AG09309 (cell line): ENCODE measurements at regions not wholly inside any gene's neighbourhood (a gene's known extent, or its start where the extent isn't known, plus 50 kb on each side); places are given as distances from the start of the nearest gene placed in this dataset.
"Not testable (repeated sequence)": the region's sequence is repeated elsewhere in the genome, so short reads cannot be mapped to it uniquely, and the experiment has no call there.

Experiments used
- DNase-seq: peaks from one replicate; pipeline ENCODE4 v3.0.0-alpha.2; 2010; ENCODE audit warnings: low read depth
- H3K4me3 ChIP-seq: 2 replicates; pipeline ENCODE4 v1.5.1; 2011; ENCODE audit warnings: mild to moderate bottlenecking, low read depth, low read length, moderate library complexity; ENCODE audit not compliant: control insufficient read depth
- CTCF ChIP-seq: IDR thresholded peaks from 2 replicates; pipeline ENCODE4 v1.5.1; 2011; ENCODE audit warnings: mild to moderate bottlenecking, low read depth, low read length, inconsistent platforms; ENCODE audit not compliant: insufficient read depth, control insufficient read depth; ENCODE audit errors: missing control alignments

DNA sequence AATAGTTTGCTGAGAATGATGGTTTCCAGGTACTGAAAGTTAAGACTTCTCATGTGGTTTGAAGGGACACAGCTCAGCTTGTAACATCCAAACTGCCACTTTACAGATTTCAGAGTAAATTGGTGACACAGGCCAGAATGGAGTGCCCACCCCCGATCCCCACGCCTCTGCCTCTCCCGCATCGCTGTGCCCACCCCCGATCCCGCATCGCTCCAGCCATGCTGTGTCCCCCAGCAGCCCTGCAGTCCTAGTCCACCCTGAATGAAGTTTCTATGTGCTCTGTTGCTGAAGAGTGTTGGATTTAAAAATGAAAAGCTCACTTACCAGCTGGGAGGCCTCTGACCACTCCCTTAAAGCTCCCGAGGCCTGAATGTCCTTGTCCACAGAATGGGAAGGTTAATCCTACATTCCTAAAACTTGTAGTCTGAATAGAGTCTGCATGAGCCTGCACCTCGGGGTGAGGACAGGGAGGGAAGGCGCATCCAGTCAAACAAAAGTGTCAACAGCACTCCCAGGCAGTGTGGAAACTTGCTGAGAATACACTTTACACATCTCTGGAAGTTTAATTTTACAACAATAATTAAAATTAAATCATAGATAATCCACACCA, 176.4 kb upstream of the ID2 start:
- TF ChIP-seq CTCF = no peak
- no peak overlapping the region for H3K4me3 ChIP-seq
- DNase-seq = no peak

- no peak for TF ChIP-seq CTCF
- no peak for DNase-seq
- no peak overlapping the region for H3K4me3 ChIP-seq
These were observed 175.1 kb upstream of the ID2 start for GRCh38 chr2:8506746-8507145.

DNA sequence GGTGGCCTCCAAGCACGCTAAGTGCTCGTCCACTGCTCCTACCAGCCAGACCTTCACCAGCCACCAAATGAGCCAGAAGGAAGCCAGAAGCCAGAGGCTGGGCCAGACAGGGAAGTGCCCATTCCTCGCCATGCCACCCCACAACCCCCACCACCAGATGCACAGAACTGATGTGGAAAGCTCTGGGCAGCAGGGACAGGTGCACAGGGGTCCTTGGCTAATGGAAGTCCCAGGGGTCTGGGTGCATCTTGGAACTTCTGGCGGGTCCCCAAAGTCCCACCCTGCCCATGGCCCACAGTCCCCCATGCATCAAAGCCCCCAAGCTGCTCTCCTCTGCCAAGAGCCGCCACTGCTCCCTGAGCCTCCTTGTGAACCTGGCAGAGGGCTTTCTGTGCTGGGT, 173.1 kb upstream of the ID2 start:
- no peak for TF ChIP-seq CTCF
- H3K4me3 ChIP-seq = no peak overlapping the region
- DNase-seq = no peak

- no peak for DNase-seq
- no peak overlapping the region for H3K4me3 ChIP-seq
- TF ChIP-seq CTCF = no peak
These were observed 172.2 kb upstream of the ID2 start for GRCh38 chr2:8509621-8510020.

DNA sequence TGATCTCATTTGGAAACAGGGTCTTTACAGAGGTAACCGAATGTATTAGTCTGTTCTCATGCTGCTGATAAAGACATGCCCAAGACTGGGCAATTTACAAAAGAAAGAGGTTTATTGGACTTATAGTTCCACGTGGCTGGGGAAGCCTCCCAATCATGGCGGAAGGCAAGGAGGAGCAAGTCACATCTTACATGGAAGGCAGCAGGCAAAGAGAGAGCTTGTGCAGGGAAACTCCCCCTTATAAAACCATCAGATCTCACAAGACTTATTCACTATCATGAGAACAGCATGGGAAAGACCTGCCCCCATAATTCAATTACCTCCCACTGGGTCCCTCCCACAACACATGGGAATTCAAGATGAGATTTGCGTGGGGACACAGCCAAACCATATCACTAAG, 171.8 kb upstream of the ID2 start:
- H3K4me3 ChIP-seq, DNase-seq: not testable (repeated sequence)

- no peak for TF ChIP-seq CTCF
- no peak overlapping the region for H3K4me3 ChIP-seq
- DNase-seq = no peak
These were observed 171.3 kb upstream of the ID2 start for GRCh38 chr2:8510519-8510918.

DNA sequence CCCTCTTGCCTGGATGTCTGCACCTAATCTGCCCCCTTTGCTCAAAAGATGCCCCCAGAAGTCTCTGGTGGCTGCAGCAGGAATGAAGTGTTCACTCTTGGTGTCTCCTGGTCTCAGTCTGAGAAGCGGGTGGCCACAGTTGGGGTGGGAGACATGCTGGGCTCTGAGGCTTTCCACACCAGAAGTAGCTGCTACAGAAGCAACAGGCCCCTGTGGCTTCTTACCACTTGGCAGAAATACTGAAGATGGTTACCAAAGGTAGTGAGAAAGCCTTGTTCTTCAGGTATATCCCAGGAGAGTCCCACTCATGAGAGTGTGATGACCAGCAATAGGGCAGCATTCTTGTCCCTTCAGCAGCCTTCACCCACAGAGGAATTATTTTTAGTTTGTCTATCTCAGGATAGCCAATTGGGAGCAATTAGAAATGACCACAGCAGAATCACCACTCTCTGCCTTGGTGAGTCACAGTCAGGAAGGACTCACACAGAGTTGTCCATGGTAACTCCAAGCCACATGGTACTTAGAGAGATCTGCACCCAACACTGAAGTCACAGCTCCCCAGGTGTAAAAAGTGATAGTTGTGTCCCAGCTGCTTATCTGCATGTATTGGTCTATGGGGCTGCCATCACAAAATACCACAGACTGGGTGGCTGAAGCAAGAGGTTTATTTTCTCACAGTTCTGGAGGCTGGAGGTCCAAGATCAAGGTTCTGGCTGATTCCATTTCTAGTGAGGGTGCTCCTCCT, 169.8 kb upstream of the ID2 start:
- H3K4me3 ChIP-seq = no peak overlapping the region
- TF ChIP-seq CTCF = no peak
- DNase-seq = peak; percentile 46
